OCI-LY1 (cell line): ENCODE measurements at regions not wholly inside any gene's neighbourhood (a gene's known extent, or its start where the extent isn't known, plus 50 kb on each side); places are given as distances from the start of the nearest gene placed in this dataset.

Experiments
- H2AFZ ChIP-seq: fragments of 200-600 bp; sonication (generic), shearing (Covaris generic); 2 replicates; pipeline ENCODE4 v1.6.0; 2014; ENCODE audit warnings: antibody characterized with exemption, mild to moderate bottlenecking, low read length
- H3F3A ChIP-seq: fragments of 200-600 bp; sonication (generic), shearing (Covaris generic); 2 replicates; pipeline ENCODE4 v1.6.0; 2014; ENCODE audit warnings: mild to moderate bottlenecking, antibody characterized with exemption, low read length, moderate library complexity; ENCODE audit not compliant: insufficient read depth
- H3K27ac ChIP-seq: fragments of 200-600 bp; sonication (generic); 2 replicates; pipeline ENCODE4 v1.5.1; 2014; ENCODE audit warnings: low read length, mixed run types, mild to moderate bottlenecking, low read depth; ENCODE audit not compliant: poor library complexity, severe bottlenecking
- H3K27me3 ChIP-seq: fragments of 200-600 bp; sonication (generic); 2 replicates; pipeline ENCODE4 v1.6.0; 2014; ENCODE audit warnings: antibody characterized with exemption, mild to moderate bottlenecking, low read length, moderate library complexity; ENCODE audit not compliant: insufficient read depth
- H3K36me3 ChIP-seq: fragments of 200-600 bp; sonication (generic); 2 replicates; pipeline ENCODE4 v1.6.1; 2014; ENCODE audit warnings: mild to moderate bottlenecking, antibody characterized with exemption, low read length, moderate library complexity, mixed read lengths; ENCODE audit not compliant: insufficient read depth
- H3K4me1 ChIP-seq: fragments of 200-600 bp; sonication (generic); 2 replicates; pipeline ENCODE4 v1.5.1; 2014; ENCODE audit warnings: mild to moderate bottlenecking, low read length, moderate library complexity; ENCODE audit not compliant: insufficient read depth, severe bottlenecking
- H3K4me2 ChIP-seq: fragments of 200-600 bp; sonication (generic), shearing (Covaris generic); 2 replicates; pipeline ENCODE4 v1.6.1; 2014; ENCODE audit warnings: low read length
- H3K4me3 ChIP-seq: fragments of 200-600 bp; sonication (generic); 2 replicates; pipeline ENCODE4 v1.5.1; 2014; ENCODE audit warnings: low read length, low read depth, mild to moderate bottlenecking, mixed read lengths; ENCODE audit not compliant: poor library complexity, severe bottlenecking
- H3K79me2 ChIP-seq: fragments of 200-600 bp; shearing (Covaris generic); 2 replicates; pipeline ENCODE4 v1.6.1; 2016; ENCODE audit warnings: mixed run types, low read length, mixed read lengths; ENCODE audit not compliant: insufficient read depth
- H3K9ac ChIP-seq: fragments of 200-600 bp; sonication (generic), shearing (Covaris generic); 2 replicates; pipeline ENCODE4 v1.6.1; 2014; ENCODE audit warnings: mild to moderate bottlenecking, low read length, mixed read lengths
- H3K9me2 ChIP-seq: fragments of 200-600 bp; sonication (generic), shearing (Covaris generic); 2 replicates; pipeline ENCODE4 v1.6.1; 2014; ENCODE audit warnings: low read depth, mild to moderate bottlenecking, low read length, mixed read lengths
- H3K9me3 ChIP-seq: fragments of 200-600 bp; shearing (Covaris generic); 2 replicates; pipeline ENCODE4 v1.6.1; 2014; ENCODE audit warnings: low read length, mixed read lengths
- H4K20me1 ChIP-seq: fragments of 200-600 bp; sonication (generic), shearing (Covaris generic); 2 replicates; pipeline ENCODE4 v1.6.0; 2016; ENCODE audit warnings: mild to moderate bottlenecking, low read length; ENCODE audit not compliant: insufficient read depth
- CTCF ChIP-seq: fragments of 200-600 bp; sonication (generic), shearing (Covaris generic); IDR thresholded peaks from 2 replicates; pipeline ENCODE4 v1.5.1; 2017; ENCODE audit warnings: mild to moderate bottlenecking, antibody characterized with exemption, low read length, moderate library complexity, mixed read lengths
- EZH2 ChIP-seq: fragments of 200-600 bp; sonication (generic), shearing (Covaris generic); IDR thresholded peaks from 2 replicates; pipeline ENCODE4 v1.8.0; 2017; ENCODE audit warnings: borderline replicate concordance, mixed run types, mild to moderate bottlenecking, antibody characterized with exemption, low read length, moderate library complexity, mixed read lengths

- no peaks in the 10 kb centered on the region for H3K36me3 ChIP-seq
- no peaks in the 10 kb centered on the region for H3K4me1 ChIP-seq
- no peak overlapping the region for H3K4me3 ChIP-seq
- no peak for TF ChIP-seq CTCF
- TF ChIP-seq EZH2: no peak
- no peaks in the 10 kb centered on the region for H4K20me1 ChIP-seq
- no peak overlapping the region for H3K9ac ChIP-seq
- no peaks in the 10 kb centered on the region for H3K9me2 ChIP-seq
- no peaks in the 10 kb centered on the region for H3K79me2 ChIP-seq
- H3F3A ChIP-seq: no peaks in the 10 kb centered on the region
- no peak overlapping the region for H3K4me2 ChIP-seq
- no peak overlapping the region for H3K27ac ChIP-seq
- H3K27me3 ChIP-seq: no peaks in the 10 kb centered on the region; the same call in 1 of the 2 replicates
- no peak overlapping the region for H2AFZ ChIP-seq
- H3K9me3 ChIP-seq: no peaks in the 10 kb centered on the region
Measured at GRCh38 chr9:135422341-135422944, 57.1 kb upstream of the PPP1R26 start.

DNA sequence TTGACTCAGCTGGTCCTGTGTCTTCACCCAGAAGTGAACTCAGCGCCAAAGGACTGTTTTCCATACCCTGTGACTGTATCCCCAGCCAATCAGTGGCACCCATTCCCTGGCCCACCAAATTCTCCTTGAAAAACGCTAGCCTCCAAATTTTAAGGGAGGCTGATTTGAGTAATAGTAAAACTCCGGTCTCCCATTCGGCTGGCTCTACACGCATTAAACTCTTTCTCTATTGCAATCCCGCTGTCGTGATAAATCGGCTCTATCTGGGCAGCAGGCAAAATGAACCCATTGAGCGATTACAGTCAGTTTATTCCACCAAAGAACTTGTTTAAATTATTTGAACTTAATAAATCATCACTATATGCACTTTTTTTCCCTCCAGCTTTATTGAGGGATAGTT lies 55.9 kb upstream of the PPP1R26 start:
- Histone ChIP-seq H3K4me2 (no peak overlapping the region), H3K4me3 (no peak overlapping the region), H2AFZ (no peak overlapping the region), H3F3A (no peaks in the 10 kb centered on the region), H3K4me1 (no peaks in the 10 kb centered on the region), H3K36me3 (no peaks in the 10 kb centered on the region), H4K20me1 (no peaks in the 10 kb centered on the region), H3K9me2 (no peaks in the 10 kb centered on the region), H3K79me2 (no peaks in the 10 kb centered on the region), H3K27ac (no peak overlapping the region), H3K9ac (no peak overlapping the region), H3K9me3 (no peaks in the 10 kb centered on the region), H3K27me3 (no peaks in the 10 kb centered on the region; the same call in 1 of the 2 replicates)
- TF ChIP-seq EZH2: no peak
- TF ChIP-seq CTCF: no peak
